NCI-H748 treated with DMSO at 0.1 percent for 48 hours (cell line): ENCODE measurements at regions not wholly inside any gene's neighbourhood (a gene's known extent, or its start where the extent isn't known, plus 50 kb on each side); places are given as distances from the start of the nearest gene placed in this dataset.

Experiments used
- DNase-seq: peaks from one replicate; lab custom pipeline; 2025; lab: John Stamatoyannopoulos, UW

DNA sequence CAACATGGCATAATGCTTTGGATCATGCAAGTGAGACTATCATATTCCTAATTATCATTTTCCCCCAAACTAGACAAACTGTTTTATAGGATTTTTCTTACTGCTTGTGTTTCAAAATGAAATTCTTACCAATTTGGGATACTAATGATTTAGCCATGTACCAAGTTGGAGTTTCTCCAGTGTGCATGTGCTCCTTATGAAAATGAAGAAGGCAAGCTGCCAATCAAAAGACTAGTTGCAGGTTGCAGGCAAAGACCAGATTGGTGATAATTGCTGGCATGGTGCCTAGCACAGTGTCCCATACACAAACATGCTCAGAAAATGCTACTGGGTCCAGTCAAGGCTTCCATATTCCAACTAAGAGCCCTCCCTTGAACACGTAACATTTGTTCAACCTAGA, 771.8 kb upstream of the FANCL start:
- DNase-seq: no peak

DNA sequence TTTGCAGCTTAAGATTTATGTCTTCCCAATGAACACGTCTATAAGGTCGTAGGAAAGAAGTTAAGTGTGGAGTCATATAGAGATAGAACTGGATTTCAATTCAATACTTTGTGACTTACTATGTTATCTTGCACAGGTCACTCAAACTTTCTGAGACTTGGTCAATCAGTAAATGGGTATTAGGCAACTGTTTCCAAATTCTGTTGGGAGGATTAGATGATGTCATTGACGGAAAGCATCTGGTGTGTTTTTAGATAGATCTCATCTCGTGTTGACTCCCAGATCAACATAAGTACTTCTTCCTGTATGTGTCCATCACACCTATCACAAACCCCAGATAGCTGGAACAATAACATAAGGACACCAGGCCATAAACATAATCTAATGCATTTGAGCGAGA, 771.1 kb upstream of the FANCL start:
- DNase-seq: no peak

DNA sequence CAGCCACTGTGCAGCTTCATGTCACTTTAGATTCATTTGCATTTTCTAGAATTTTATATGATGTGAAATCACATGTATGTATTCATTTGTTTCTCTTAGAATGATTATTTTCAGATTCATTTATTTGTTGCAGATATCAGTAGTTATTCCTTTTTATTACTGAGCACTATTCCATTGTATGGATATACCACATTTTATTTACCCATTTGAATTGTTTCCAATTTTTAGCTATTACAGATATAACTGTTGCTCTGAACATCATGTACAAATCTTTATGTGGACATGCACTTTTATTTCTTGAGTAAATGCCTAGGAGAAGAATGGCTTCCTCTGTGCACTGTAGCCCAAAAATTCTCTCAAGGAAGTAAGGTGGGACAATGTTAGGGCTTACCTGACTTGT, 767.8 kb upstream of the FANCL start:
- DNase-seq: no peak

GRCh38 chr2:59005836-59006615, 764.9 kb upstream of the FANCL start:
- DNase-seq: no peak

- no peak for DNase-seq
Observed at GRCh38 chr2:59004621-59005020, 763.5 kb upstream of the FANCL start.

GRCh38 chr2:59000796-59001195, 759.7 kb upstream of the FANCL start:
- no peak for DNase-seq

DNA sequence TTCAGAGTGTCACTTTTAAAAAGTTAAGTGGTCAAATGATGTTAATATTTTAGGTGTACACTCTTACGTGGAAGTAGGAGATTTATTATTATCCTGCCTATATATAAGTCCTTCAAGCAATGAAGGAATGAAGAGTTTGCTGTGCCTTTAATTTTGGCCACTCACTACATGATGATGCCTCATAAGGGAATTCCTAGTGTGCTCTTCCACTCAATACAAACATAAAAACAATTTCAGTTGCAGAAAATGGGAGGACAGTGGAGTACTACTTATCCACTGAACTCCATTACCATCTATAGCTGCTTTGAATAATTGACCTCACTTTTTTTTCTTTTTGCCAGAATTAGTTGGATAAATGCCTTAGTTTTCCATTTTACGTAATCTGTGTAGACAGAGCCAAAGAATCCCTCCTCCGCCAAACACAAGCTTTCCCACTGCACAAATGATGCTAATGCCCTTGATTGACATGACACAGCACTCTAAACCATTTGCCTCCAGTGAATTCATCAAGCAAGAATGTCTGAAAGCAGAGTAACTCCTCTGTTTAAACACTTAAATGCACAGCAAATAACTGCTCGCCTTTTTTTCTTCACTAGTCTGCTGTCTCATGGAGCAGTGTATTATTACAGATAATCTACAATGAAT, 751.1 kb upstream of the FANCL start:
- peak; percentile 72 for DNase-seq

- no peak for DNase-seq
Observed at GRCh38 chr2:58991357-58991756, 750.2 kb upstream of the FANCL start.

DNA sequence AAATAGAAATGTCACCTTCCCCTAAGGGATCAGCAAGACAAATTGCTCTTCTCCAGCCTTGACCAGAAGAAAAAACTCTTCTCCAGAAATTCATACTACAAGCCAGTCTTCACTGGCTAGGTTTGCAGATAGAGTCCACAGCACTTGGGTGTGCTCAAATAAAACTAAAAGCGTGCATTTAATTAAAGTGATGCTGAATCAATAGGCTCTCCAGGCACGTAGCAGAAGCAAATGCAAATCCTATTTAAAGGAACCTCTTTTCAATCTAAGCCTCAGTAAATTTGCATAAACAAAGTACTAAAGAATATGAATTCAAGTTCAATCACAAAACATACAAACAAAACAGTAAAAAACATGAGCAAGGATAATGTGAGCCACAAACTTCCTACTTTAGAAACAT, 744.4 kb upstream of the FANCL start:
- DNase-seq: no peak

GRCh38 chr2:58984731-58985130, 743.6 kb upstream of the FANCL start:
- no peak for DNase-seq

DNA sequence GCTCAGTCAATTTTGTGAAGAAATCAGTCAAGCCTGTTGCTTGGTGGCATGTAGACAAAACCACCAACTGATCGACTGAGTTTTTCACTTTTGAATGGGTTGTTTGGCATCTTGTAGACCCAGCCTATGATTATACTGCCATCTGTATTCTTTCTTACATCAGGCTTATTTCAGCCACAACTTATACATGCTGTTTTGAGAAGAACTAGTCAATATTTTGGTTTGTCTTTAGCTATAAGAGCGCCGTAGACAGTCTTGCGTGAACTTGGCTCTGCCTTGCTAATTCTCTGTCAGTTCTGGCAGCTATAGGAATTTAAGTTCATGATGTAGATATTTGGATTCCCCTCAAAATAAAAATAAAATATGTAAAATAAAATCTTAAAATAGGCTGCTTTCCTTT, 742.0 kb upstream of the FANCL start:
- no peak for DNase-seq

- DNase-seq: no peak
Observed at GRCh38 chr2:58981237-58981636, 740.1 kb upstream of the FANCL start.

DNA sequence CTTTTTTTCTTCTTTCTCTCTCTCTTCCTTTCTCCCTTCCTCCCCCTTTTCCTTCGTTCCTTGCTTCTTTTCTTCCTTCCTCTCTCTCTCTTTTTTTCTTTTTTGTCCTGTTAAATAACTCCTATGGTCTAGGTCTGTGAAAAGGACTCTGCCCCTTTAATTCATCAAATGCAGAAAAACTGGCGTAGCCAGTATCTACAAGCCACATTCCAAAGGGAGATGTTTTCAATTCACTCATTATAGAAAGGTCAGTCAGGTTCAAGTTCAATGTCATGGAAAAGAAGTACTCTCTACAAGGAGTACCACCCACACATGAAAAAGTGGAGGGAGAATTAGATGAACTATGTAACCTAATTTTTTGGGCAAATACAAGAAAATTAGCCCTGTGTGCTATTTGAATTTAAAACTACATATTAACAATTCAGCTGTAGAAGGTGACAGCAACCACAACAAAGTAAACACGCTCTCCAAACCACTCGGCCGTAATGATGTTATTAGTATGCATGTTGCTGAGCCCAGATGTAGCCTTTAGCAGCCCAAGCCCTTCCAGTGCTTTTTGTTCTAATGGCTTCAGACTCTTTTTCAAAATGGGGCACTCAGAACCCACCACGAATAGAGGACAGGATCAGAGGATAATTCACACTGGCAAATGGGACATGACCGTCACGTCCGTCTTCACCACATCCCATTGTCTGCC, 735.4 kb upstream of the FANCL start:
- DNase-seq: peak; percentile 31

GRCh38 chr2:58974881-58975280, 733.8 kb upstream of the FANCL start:
- no peak for DNase-seq

DNA sequence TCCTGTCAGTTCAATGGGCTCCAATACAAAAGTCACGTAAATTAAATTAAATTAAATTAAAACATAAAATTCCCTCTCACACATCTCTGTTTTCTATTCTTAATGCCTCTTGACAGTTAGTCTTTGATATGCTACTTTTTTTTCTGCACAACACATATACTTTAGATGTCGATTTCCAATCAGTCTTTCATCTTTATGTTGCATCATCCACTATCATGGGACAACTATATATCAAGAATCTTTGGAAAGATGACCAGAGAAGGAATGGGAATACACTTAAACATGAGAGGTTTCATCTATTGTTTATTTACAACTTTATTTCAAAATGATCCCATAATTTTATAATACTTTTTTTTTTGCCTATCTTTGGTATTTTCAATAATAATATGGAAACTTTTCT, 733.3 kb upstream of the FANCL start:
- no peak for DNase-seq

GRCh38 chr2:58973811-58974281, 732.7 kb upstream of the FANCL start:
- no peak for DNase-seq

DNA sequence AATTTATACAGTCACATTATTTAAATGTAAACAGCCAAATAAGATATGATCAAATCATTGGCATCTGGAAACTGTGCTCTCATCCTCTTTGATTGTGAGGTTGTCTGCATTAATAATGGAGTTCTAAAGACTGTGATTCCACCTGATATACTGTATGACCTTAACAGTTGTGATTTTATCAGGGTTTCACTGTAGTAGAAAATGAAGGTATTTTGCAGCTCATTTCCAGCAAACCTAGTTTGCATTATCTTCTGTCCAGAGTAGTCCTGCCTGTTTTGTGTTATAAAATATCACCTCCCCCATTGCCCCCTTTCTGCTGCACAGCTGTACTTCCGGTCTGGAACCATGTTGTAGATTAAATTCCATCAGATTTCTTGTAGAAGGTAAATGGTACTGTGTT, 731.6 kb upstream of the FANCL start:
- no peak for DNase-seq

DNA sequence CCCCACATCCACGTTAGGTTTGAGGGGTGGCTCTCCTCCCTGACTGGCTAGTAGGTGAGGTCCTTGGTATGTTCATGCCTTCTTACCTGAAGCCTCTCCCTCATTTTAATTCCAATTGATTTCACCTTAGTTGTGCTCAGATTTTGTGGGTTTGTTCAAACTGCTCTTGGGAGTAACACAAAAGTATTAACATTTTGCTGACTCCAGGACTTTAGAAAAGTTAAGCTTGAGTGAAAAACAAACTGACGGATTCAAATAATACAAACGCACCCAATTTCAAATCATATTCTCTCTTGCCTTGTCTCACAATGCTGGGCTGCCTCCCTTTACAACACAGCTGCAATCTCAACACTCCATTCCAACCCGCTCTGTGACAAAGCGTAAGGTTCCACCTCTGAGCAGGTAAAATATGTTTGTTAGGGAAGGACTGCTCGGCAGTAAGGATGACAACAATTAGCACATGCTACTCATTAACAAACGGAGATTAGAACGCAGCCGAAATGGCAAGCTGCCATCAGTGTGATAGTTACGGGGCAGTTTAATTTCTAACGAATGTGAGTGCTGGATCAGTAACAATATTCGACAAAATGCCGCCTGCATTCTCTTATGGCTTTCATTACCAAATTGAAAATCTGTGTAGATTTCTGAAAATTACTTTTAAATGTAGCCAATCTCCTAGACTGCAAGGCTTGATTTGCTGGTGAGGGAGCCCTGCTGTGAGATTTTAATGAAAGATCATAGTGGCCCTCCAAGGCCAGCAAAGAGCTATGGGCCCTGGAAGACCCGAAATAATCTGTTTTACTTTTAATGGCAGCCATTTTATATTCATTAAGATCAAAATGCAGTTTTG, 730.6 kb upstream of the FANCL start:
- DNase-seq: no peak

- DNase-seq: no peak
Observed at GRCh38 chr2:58970365-58970764, 729.2 kb upstream of the FANCL start.

- no peak for DNase-seq
Observed at GRCh38 chr2:58968885-58969284, 727.8 kb upstream of the FANCL start.

GRCh38 chr2:58967736-58968135, 726.6 kb upstream of the FANCL start:
- DNase-seq: no peak

DNA sequence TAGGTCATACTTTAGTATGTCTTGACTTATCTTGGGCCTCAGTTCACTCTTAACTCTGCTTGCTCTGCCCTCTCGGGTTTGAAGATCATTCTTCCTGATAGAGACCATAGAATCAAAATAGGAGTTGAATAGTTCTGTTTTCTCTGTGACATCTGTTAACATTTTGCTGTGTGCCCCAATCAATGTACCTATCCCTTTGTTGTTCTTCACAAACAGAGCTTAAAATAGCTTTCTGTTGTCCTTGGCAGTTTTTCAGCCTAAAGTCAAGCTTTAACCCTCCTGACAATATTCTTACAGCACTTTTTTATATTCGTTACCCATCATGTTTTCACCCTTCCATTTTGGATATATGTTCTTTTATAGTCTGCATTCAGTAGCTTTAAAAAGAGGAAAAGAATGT, 724.5 kb upstream of the FANCL start:
- no peak for DNase-seq
